Activated naive CD4-positive, alpha-beta T cell treated with anti-CD3 and anti-CD28 coated beads, Interleukin-2, amount 50 U/mL, for 24 hours (primary cell): ENCODE measurements at regions not wholly inside any gene's neighbourhood (a gene's known extent, or its start where the extent isn't known, plus 50 kb on each side); places are given as distances from the start of the nearest gene placed in this dataset.

Experiments
- H3K27ac Mint-ChIP-seq: one replicate; pipeline ENCODE4 v1.8.0; 2021; ENCODE audit warnings: mild to moderate bottlenecking, mixed read lengths
- H3K27me3 Mint-ChIP-seq: one replicate; pipeline ENCODE4 v1.8.0; 2021; ENCODE audit warnings: mixed read lengths
- H3K36me3 Mint-ChIP-seq: one replicate; pipeline ENCODE4 v1.8.0; 2021; ENCODE audit warnings: mixed read lengths
- H3K4me1 Mint-ChIP-seq: one replicate; pipeline ENCODE4 v1.8.0; 2021; ENCODE audit warnings: mixed read lengths
- H3K4me3 Mint-ChIP-seq: one replicate; pipeline ENCODE4 v1.8.0; 2021; ENCODE audit warnings: mild to moderate bottlenecking, mixed read lengths
- H3K9me3 Mint-ChIP-seq: one replicate; pipeline ENCODE4 v1.8.0; 2021; ENCODE audit warnings: mixed read lengths

DNA sequence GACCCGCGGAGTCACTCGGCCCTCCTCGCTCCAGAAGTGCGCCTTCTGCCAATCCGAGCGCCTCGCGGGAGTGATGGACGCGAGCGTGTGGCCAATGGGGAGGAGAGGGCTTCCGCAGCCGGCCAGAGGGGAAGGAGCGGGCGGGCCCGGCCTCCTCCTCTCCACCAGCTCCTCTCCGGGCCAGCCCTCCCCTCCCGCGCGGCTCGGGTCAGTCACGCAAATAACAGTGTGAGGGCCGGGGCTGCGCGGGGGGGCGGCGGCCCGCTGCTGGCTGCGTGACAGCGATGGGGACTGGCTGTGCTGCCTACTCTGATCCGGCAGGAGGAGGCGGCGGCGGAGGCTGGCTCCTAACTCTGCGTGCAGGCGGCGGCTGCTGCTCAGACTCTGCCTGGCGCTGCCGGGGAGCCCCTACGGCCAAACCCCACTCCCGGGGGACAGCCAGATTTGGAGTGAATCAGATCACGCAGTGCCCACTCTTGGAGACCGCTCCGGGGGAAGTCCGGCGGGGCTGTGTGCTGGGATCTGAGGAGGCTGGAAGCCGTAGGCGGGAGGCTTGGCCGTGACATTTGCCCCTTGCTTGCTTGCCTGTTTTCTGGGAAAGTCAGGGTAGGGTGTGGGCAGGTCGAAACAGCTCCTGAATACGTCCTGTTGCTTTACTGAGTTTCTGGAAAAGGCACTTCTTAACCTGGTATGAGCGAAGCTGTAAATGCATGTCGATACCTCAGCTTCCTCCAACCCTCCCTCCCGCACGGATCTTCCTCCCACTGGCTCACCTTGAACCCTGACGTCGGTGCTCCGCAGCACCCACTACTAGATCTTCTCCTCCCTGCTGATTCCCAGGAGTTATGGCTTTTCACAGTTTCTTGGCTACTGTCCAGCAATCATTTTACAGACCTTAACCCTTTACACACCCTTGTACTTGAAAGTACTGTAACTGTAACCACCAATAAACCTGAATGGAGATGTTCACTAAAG, 97.9 kb upstream of the SERTAD2 start:
- no peaks in the 10 kb centered on the region for H3K9me3 Mint-ChIP-seq

DNA sequence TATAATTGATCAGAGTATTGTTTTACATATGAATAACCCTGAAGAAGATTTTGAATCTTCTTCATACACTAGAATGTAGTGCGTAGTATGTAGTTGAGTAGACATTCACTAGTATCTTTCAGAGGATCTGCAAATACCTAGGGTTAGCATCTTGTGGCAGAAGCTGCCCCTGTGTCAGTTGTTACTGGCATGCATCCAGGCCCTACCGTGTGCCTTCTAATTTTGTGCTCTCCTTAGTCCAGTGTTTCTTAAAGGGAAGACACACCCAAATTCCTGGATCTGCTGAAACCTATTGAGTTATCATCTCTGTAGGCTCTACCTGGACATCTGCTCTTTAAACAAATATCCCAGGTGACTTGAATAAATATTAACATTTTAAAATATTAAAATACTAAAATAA, 99.7 kb upstream of the SERTAD2 start:
- Mint-ChIP-seq H3K36me3 (no peaks in the 10 kb centered on the region), H3K4me1 (peaks cover 25% of the 10 kb centered on the region), H3K27ac (peak overlapping the region; percentile 55), H3K27me3 (no peaks in the 10 kb centered on the region), H3K9me3 (no peaks in the 10 kb centered on the region), H3K4me3 (no peak overlapping the region)

More for the DNA sequence above, 97.9 kb upstream of the SERTAD2 start:
- Mint-ChIP-seq H3K27me3 (no peaks in the 10 kb centered on the region), H3K36me3 (no peaks in the 10 kb centered on the region), H3K4me3 (peak overlapping the region; percentile 93), H3K4me1 (peaks cover 30% of the 10 kb centered on the region), H3K27ac (peak overlapping the region; percentile 96)

DNA sequence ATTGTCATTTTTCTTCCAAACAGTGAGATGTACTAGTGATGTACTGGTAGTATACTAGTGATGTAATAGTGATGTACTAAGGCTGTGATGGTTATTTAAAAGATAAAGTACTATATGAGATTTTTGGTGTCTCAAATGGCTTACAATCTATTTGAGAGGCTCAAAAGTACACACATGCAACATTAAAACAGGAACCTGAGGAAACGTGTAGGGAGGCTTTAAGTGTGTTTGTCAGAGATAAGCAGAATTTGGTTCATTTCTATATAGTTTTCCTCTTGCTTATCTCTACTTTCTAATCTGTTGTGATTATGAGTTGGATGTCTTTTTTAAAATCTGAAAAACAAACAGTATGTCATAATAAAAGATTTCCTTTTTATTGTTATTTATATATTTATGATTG, 100.9 kb upstream of the SERTAD2 start:
- no peaks in the 10 kb centered on the region for H3K27me3 Mint-ChIP-seq
- no peaks in the 10 kb centered on the region for H3K36me3 Mint-ChIP-seq
- no peak overlapping the region for H3K27ac Mint-ChIP-seq
- peaks cover 14% of the 10 kb centered on the region for H3K4me1 Mint-ChIP-seq
- no peak overlapping the region for H3K4me3 Mint-ChIP-seq
- H3K9me3 Mint-ChIP-seq, result no peaks in the 10 kb centered on the region

DNA sequence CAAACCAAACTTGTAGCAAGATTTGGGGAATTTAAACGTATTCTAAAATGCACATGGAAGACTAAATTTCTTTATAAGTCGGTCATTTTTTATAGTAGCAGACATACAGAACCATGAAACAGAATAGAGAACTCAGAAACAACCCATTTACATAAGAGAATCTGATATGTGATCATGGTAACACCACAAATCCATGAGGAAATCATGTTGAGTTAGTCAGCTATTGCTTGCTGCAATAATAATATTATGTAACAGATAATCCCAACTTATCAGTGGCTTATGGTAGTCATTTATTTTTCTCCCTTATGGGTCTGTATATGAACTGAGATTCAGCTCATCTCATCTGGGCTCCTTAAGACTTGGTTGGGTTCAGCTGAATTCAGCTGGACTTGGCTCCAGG, 103.4 kb upstream of the SERTAD2 start:
- Mint-ChIP-seq H3K27ac (peak overlapping the region; percentile 8), H3K9me3 (no peaks in the 10 kb centered on the region), H3K27me3 (no peaks in the 10 kb centered on the region), H3K4me3 (no peak overlapping the region), H3K36me3 (no peaks in the 10 kb centered on the region), H3K4me1 (peaks cover 6% of the 10 kb centered on the region)

DNA sequence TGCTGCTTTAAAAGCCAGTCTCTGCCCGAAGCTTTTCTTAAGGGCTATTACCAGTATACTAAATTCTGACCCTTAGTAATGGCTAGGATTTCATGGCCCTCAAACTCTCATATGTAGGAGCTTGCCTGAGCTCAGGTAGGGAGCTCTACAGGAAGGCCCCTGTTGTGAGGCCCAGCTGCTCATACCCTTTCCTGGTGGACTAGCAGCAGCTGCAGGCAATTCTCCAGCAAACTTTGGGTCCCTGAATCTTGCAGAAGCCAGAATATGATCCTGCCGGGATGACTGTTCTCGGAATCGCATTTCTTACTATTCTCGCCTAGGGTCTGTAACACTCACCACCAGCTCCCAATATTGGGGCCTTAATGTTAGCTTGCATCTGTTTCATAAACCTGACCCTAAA, 106.4 kb upstream of the SERTAD2 start:
- Mint-ChIP-seq H3K27me3 (no peaks in the 10 kb centered on the region), H3K27ac (no peak overlapping the region), H3K4me3 (no peak overlapping the region), H3K9me3 (no peaks in the 10 kb centered on the region), H3K36me3 (no peaks in the 10 kb centered on the region), H3K4me1 (peaks cover 16% of the 10 kb centered on the region)

DNA sequence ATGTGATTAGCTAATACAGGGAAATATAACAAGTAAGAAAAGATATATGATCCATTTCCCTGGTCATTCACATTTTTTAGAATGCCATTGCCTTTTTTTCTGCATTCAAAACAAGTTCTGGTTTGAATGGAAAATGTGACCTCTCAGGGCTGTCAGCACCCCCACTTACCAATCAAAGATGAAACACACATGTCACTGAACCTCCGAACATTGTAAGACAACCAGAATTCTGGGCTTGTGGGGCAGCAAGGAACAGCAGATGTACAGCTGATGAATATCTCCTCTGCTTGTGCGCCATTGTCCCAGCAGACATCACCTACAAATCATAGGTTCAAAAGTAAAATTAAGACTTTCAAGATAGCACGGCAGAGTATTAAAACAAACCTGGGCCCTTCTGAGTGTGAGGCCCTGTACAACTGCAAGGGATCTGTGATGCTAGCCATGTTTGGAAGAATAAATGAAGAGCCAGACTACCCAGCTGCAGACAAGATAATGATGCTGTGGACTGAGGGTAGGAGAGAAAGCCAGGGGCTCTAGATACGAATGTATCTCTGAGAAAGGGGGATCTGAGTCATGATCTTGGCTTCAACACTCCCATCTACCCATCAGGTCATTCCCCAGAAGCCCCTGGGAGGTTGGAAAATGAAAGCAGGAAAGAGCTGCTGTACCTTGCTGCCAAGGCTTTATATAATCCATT, 108.7 kb upstream of the SERTAD2 start:
- Mint-ChIP-seq H3K4me3 (no peak overlapping the region), H3K36me3 (no peaks in the 10 kb centered on the region), H3K27me3 (no peaks in the 10 kb centered on the region), H3K4me1 (peaks cover 33% of the 10 kb centered on the region), H3K9me3 (no peaks in the 10 kb centered on the region), H3K27ac (no peak overlapping the region)

DNA sequence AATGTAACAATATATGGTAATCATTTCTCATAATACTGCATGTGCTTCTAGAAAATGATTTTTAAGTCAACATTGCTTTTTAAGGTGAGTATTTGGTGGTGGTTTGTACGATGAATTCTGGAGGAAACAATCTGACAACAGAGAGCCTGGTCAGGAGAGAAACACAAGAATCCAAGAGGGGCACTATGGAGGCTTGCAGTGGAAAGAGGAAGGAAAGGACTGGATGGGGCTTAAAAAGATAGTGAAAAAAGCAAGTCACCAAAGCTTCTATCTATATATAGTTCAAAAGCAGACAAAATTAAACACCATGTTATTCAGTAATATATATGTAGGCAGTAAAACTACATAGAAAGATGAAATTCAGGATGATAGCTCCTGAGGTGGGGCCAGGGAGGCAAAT, 109.4 kb upstream of the SERTAD2 start:
- peak overlapping the region; percentile 72 for H3K27ac Mint-ChIP-seq
- H3K4me3 Mint-ChIP-seq, result no peak overlapping the region
- H3K36me3 Mint-ChIP-seq, result no peaks in the 10 kb centered on the region
- no peaks in the 10 kb centered on the region for H3K27me3 Mint-ChIP-seq
- H3K4me1 Mint-ChIP-seq, result peaks cover 37% of the 10 kb centered on the region
- H3K9me3 Mint-ChIP-seq, result no peaks in the 10 kb centered on the region

DNA sequence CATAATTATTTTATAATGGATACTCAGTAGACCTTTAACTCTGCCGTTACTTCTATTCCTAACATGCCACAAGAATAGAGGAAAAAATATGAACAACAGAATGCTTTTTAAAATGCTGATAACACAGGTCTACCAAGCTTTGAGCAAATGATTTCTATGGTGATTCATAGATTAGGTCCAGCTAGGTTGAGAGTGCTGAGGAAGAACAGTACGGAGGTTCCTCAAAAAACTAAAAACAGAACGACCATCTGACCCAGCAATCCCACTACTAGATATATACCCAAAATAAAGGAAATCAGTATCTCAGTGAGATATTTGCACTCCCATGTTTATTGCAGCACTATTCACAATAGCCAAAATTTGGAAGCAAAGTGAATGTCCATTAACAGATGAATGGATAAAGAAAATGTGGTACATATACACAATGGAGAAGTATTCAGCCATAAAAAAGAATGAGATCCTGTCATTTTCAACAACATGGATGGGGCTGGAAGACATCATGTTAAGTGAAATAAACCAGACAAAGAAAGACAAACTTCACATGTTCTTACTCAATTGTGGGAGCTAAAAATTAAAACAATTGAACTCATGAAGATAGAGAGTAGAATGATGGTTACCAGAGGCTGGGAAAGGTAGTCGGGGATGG, 111.6 kb upstream of the SERTAD2 start:
- no peaks in the 10 kb centered on the region for H3K36me3 Mint-ChIP-seq
- H3K27ac Mint-ChIP-seq, result peak overlapping the region; percentile 86
- peaks cover 49% of the 10 kb centered on the region for H3K4me1 Mint-ChIP-seq
- no peaks in the 10 kb centered on the region for H3K27me3 Mint-ChIP-seq
- no peaks in the 10 kb centered on the region for H3K9me3 Mint-ChIP-seq
- no peak overlapping the region for H3K4me3 Mint-ChIP-seq

DNA sequence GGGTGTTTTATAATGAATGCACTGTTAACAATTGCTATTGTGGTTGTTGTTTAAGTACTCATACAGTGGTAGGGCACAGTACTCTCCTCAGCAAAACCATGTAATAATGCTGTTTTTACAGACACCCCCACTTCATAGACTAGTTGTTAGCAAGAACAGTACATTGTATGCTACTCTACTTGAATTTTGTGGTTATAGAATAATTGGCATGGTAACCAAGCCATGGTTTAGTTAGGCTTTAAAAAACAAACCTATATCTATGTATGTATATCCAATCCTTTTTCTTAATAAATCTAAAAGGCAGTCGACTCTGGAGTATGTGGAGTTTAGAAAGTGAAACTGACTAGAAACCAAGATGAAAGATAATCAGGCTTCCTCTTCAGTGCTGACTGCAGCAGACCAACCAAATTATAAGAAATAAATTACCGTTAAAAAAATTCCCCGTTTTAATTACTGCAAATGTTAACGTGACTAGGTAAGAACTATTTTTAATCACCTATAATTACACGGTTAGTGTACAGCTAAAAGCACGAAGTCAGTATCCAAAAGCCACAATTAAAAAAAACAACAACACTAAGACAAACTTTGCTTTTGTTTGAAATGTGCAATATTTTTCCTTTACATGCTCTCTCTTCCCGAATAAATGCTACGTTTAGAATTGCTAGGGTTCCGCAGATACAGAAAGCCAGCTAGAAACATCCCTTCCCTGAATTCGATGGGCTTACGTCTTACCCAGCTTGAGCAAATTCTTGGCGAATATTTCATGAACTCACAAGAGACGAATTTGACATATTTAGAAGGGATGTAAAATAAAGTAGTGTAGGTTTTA, 113.3 kb upstream of the SERTAD2 start:
- H3K4me3 Mint-ChIP-seq, result peak overlapping the region; percentile 90
- H3K36me3 Mint-ChIP-seq, result no peaks in the 10 kb centered on the region
- peaks cover 49% of the 10 kb centered on the region for H3K4me1 Mint-ChIP-seq
- no peaks in the 10 kb centered on the region for H3K9me3 Mint-ChIP-seq
- H3K27me3 Mint-ChIP-seq, result no peaks in the 10 kb centered on the region
- H3K27ac Mint-ChIP-seq, result peak overlapping the region; percentile 86

DNA sequence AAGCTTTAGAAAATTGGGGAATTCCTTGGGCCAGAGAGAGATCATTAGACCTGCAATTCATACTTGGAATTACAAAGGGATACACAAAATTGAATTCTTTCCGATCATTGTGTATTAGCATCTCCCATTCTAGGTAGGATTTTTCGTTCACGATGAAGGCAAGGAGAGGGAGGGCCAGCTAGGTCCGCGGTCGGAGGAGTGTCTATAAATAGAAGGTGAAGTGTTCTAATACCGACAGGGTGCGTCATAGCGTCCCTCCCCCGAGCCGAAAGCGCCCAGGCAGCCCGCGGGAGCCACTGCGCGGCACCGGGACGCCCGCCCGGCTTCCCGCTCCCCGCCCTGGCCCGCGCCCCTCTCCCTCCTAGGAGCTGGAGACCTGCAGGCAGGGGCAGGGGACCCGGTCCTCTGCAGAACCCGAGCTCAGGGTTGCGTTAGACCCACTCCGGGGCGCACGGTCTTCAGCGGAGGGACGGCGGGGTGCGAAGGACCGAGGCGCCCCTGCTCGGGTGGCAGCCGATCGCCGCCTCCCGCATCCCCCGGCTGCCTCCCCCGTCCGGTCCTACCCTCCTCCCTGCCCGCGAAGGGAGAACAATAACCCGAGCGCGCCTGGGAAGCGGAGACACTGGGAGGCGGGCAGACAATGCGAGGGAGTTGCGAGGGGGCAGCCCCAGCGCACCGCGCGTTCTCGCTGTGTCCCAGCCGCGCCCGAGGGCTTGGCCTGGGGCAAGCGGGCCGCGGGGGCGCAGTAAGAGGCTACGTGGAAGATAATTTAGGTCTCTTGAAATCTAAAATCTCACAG, 114.2 kb upstream of the SERTAD2 start:
- Mint-ChIP-seq H3K4me3 (peak overlapping the region; percentile 90), H3K27ac (peak overlapping the region; percentile 86), H3K27me3 (no peaks in the 10 kb centered on the region), H3K9me3 (no peaks in the 10 kb centered on the region), H3K36me3 (no peaks in the 10 kb centered on the region), H3K4me1 (peaks cover 41% of the 10 kb centered on the region)

DNA sequence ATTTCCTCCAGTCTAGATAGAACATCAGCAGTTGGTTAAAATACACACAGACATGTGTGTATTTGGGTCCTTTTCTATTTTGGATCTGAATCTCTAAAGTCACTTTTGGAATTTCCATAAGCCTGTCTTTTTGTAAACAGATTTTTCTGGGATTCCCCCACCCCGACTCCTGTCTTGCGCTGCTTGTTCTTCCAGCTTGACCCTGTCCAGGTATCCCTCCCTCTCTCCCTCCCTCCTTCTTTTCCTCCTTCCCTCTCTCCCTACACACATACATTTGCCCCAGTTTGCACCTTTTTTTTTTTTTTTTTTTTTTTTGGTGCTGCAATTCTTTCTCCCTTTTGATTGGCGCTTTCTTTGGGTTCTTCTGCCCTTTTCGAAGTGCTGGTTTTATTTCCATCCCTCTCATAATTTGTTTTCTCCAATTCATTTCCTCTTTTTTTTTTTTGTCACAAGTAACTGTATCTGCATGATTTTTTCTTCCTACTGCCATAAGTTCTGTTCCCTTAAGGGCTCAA, 114.8 kb upstream of the SERTAD2 start:
- H3K4me3 Mint-ChIP-seq, result peak overlapping the region; percentile 90
- H3K27ac Mint-ChIP-seq, result peak overlapping the region; percentile 69
- H3K9me3 Mint-ChIP-seq, result no peaks in the 10 kb centered on the region
- H3K27me3 Mint-ChIP-seq, result no peaks in the 10 kb centered on the region
- H3K36me3 Mint-ChIP-seq, result no peaks in the 10 kb centered on the region
- peaks cover 36% of the 10 kb centered on the region for H3K4me1 Mint-ChIP-seq

DNA sequence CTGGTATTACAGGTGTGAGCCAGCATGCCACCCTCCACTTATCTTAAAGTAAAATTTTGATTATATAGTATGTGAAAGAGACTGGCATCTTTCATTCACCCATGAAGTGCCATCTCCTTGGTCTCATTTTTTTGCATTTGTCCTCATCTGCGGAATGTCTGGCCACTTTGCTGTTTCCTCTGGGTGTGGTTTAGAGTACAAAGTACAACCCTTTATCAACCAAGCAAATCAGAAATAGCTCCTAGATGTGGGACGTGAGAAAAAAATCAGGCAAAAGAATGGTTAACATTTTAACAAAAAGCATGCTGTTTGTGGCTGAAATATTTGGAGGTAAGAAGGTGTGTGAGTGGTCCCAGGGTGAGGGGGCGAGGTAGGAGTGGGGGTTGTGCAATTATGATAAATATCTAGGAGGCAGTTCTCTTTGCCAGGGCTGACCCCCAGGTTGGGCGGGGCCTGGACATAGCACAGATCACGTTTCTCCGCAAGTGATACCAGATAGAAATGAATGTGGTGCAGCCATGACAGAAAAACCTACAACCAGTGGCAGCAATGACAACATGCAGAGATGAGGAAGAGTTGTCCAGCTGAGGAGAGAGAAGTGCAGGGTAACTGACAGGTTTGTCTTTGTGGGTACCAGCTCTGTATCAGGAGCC, 115.8 kb upstream of the SERTAD2 start:
- Mint-ChIP-seq H3K4me1 (peaks cover 35% of the 10 kb centered on the region), H3K27me3 (no peaks in the 10 kb centered on the region), H3K27ac (no peak overlapping the region), H3K9me3 (no peaks in the 10 kb centered on the region), H3K4me3 (peak overlapping the region; percentile 90), H3K36me3 (no peaks in the 10 kb centered on the region)

DNA sequence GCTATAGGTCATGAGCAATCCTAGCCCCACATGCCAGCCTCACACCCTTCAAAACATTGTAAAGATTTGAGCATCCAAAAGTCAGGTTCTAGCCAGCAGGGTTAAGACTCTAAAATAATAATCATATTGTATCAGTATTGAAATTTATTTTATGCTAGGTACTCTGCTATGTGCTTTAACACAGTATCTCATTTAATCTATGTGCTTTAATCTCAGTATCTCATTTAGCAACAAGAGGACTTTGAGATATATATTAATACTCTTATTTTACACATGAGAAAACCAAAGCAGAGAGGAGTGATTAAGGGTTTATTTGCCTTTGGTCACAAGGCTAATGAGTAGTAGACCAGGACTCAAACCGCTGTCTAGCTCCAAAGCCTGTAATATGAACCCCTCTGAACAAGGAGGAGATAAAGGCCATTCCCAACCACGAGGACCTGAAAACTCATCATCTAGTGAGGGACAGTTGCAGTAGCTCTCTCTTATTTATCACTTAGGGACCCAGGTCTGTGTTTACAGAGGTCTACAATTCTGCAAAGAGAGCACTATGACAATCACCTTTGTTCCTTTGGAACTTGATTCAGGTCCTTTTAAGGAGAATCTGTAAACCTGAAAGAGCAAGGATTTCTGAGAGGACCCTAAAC, 116.5 kb upstream of the SERTAD2 start:
- Mint-ChIP-seq H3K36me3 (no peaks in the 10 kb centered on the region), H3K4me3 (no peak overlapping the region), H3K27me3 (no peaks in the 10 kb centered on the region), H3K9me3 (no peaks in the 10 kb centered on the region), H3K27ac (no peak overlapping the region), H3K4me1 (peaks cover 32% of the 10 kb centered on the region)
